ENCODE measurements at regions not wholly inside any gene's neighbourhood (a gene's known extent, or its start where the extent isn't known, plus 50 kb on each side); places are given as distances from the start of the nearest gene placed in this dataset.

DNA sequence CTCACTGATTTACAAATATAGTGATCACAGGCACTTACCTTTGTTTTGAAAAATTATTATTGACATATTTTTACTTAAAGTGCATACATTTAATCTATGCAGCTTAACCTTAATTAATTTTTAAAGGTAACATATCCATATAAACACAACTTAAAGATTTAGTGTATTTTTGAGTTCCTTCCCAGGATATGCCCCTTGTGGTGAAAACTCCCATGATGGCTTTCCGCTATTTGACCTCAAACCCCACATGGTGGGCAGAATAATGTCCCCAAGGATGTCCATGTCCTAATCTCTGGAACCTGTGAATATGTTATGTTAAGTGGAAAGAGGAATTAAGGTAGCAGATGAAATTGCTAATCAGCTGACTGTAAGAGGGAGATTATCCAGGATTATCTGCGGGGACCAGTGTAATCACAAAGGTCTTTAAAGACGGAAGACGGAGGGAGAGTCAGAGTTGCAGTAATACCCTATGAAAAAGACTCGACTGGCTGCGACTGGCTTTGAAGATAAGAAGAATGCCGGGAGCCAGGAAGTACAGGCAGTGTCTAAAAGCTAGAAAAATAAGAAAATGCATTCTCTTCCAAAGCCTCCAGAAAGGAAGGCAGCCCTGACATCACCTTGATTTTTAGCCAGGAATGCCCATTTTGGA lies 193.9 kb downstream of the ICE1 start:
- Mint-ChIP-seq H3K4me3 (no peak overlapping the region), H3K27ac (no peak overlapping the region), H3K36me3 (ENCODE audit: low read depth) (no peaks in the 10 kb centered on the region), H3K4me1 (peaks cover 7% of the 10 kb centered on the region), H3K27me3 (peaks cover 2% of the 10 kb centered on the region), H3K9me3 (peaks cover 2% of the 10 kb centered on the region)
- POLR2A ChIA-PET: no interaction called here
- DNase-seq (no peak), ATAC-seq (ENCODE audit: low read depth) (no peak)
- CTCF ChIA-PET: no interaction called here
- TF ChIP-seq, protein P1, sequence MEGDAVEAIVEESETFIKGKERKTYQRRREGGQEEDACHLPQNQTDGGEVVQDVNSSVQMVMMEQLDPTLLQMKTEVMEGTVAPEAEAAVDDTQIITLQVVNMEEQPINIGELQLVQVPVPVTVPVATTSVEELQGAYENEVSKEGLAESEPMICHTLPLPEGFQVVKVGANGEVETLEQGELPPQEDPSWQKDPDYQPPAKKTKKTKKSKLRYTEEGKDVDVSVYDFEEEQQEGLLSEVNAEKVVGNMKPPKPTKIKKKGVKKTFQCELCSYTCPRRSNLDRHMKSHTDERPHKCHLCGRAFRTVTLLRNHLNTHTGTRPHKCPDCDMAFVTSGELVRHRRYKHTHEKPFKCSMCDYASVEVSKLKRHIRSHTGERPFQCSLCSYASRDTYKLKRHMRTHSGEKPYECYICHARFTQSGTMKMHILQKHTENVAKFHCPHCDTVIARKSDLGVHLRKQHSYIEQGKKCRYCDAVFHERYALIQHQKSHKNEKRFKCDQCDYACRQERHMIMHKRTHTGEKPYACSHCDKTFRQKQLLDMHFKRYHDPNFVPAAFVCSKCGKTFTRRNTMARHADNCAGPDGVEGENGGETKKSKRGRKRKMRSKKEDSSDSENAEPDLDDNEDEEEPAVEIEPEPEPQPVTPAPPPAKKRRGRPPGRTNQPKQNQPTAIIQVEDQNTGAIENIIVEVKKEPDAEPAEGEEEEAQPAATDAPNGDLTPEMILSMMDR (IDR thresholded peaks at IDR 0.05): no peak
- intact Hi-C loops (cut with micrococcal nuclease): loop anchor here (10.0 kb wide), 1 partner anchor 168 kb away; no protein-coding TSS in a partner anchor

- no peak for DNase-seq
- CTCF ChIA-PET: no interaction called here
Observed at GRCh38 chr5:5615569-5615968, 193.1 kb downstream of the ICE1 start.

GRCh38 chr5:5613261-5613990 lies 190.9 kb downstream of the ICE1 start:
- Mint-ChIP-seq H3K27ac (no peak overlapping the region), H3K4me1 (peaks cover 7% of the 10 kb centered on the region), H3K27me3 (no peaks in the 10 kb centered on the region), H3K4me3 (no peak overlapping the region), H3K36me3 (ENCODE audit: low read depth) (no peaks in the 10 kb centered on the region), H3K9me3 (peaks cover 2% of the 10 kb centered on the region)
- TF ChIP-seq, protein P1 (IDR thresholded peaks at IDR 0.05): no peak
- CTCF ChIA-PET: interaction anchor here (1.3 kb wide), 1 partner anchor 143 kb away, joined by 3 read pairs; no protein-coding TSS in a partner anchor
- POLR2A ChIA-PET: interaction anchor here (0.7 kb wide), 1 partner anchor 10 kb away, joined by 3 read pairs; no protein-coding TSS in a partner anchor
- intact Hi-C loops (cut with micrococcal nuclease): loop anchor here (10.0 kb wide), 1 partner anchor 171 kb away; no protein-coding TSS in a partner anchor
- no peak for DNase-seq
- ATAC-seq (ENCODE audit: low read depth): peak; percentile 34

More at GRCh38 chr5:5615569-5615968, 193.1 kb downstream of the ICE1 start:
- intact Hi-C loops (cut with micrococcal nuclease): loop anchor here (10.0 kb wide), 1 partner anchor 169 kb away; no protein-coding TSS in a partner anchor
- Mint-ChIP-seq H3K4me3 (no peak overlapping the region), H3K36me3 (ENCODE audit: low read depth) (no peaks in the 10 kb centered on the region), H3K4me1 (peaks cover 7% of the 10 kb centered on the region), H3K27ac (no peak overlapping the region), H3K27me3 (peaks cover 2% of the 10 kb centered on the region), H3K9me3 (peaks cover 2% of the 10 kb centered on the region)
- no peak for ATAC-seq (ENCODE audit: low read depth)
- TF ChIP-seq, protein P1 (IDR thresholded peaks at IDR 0.05): no peak
- POLR2A ChIA-PET: no interaction called here

- Mint-ChIP-seq H3K27me3 (no peaks in the 10 kb centered on the region), H3K4me1 (peaks cover 7% of the 10 kb centered on the region), H3K9me3 (peaks cover 2% of the 10 kb centered on the region), H3K36me3 (ENCODE audit: low read depth) (no peaks in the 10 kb centered on the region), H3K4me3 (no peak overlapping the region), H3K27ac (no peak overlapping the region)
- CTCF ChIA-PET: no interaction called here
- TF ChIP-seq, protein P1 (IDR thresholded peaks at IDR 0.05): no peak
- DNase-seq: no peak
- POLR2A ChIA-PET: no interaction called here
- intact Hi-C loops (cut with micrococcal nuclease): loop anchor here (10.0 kb wide), 1 partner anchor 173 kb away; no protein-coding TSS in a partner anchor
- ATAC-seq (ENCODE audit: low read depth): no peak
Observed at GRCh38 chr5:5612096-5612495, 189.6 kb downstream of the ICE1 start.

DNA sequence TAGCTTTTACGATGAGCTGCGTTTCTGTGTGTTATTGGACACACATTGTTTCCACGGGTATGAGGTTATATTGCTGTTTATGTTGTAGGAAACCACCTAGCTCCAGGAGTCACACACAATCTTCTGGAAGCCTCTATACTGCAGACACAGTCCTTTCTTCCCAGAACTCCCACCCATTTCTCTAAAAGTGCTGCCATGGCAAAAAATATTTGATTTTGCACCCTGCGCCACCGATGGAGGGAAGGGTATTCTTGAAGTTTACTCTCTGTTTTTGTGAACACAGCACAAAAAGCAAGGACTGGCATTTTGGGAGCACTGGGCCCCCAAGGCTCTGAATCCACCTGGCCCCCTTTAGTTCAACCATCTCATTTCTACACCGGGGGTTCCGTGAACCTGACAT lies 187.5 kb downstream of the ICE1 start:
- intact Hi-C loops (cut with micrococcal nuclease): loop anchor here (10.0 kb wide), 1 partner anchor 175 kb away; no protein-coding TSS in a partner anchor

More for the DNA sequence above, 187.5 kb downstream of the ICE1 start:
- no peaks in the 10 kb centered on the region for H3K27me3 Mint-ChIP-seq
- H3K4me1 Mint-ChIP-seq: peaks cover 7% of the 10 kb centered on the region
- H3K9me3 Mint-ChIP-seq: peaks cover 2% of the 10 kb centered on the region
- H3K4me3 Mint-ChIP-seq: no peak overlapping the region
- DNase-seq (no peak), ATAC-seq (ENCODE audit: low read depth) (no peak)
- POLR2A ChIA-PET: no interaction called here
- no peaks in the 10 kb centered on the region for H3K36me3 Mint-ChIP-seq (ENCODE audit: low read depth)
- TF ChIP-seq, protein P1 (IDR thresholded peaks at IDR 0.05): no peak
- CTCF ChIA-PET: no interaction called here
- H3K27ac Mint-ChIP-seq: no peak overlapping the region
